Astrocyte (in vitro differentiated cells and primary cell): ENCODE measurements at regions not wholly inside any gene's neighbourhood (a gene's known extent, or its start where the extent isn't known, plus 50 kb on each side); places are given as distances from the start of the nearest gene placed in this dataset.

ENCODE experiments used
- DNase-seq: peaks from one replicate; pipeline ENCODE4 v3.0.0-alpha.2; 2010; ENCODE audit warnings: low read depth
- FAIRE-seq: peaks from 2 replicates; lab custom pipeline; 2011; peaks lifted over from hg19 to GRCh38; lab: Jason Lieb, UNC
- H2AFZ ChIP-seq: 2 replicates; pipeline ENCODE4 v1.6.0; 2012; ENCODE audit warnings: low read depth, low read length, inconsistent platforms
- H3K27ac ChIP-seq: 2 replicates; pipeline ENCODE4 v1.5.1; 2011; ENCODE audit warnings: low read depth, low read length, inconsistent platforms
- H3K27me3 ChIP-seq: 2 replicates; pipeline ENCODE4 v1.6.0; 2011; ENCODE audit warnings: low read length, inconsistent platforms; ENCODE audit not compliant: insufficient read depth
- H3K36me3 ChIP-seq: 2 replicates; pipeline ENCODE4 v1.5.1; 2011; ENCODE audit warnings: low read length, inconsistent platforms; ENCODE audit not compliant: insufficient read depth
- H3K4me1 ChIP-seq: 2 replicates; pipeline ENCODE4 v1.5.1; 2011; ENCODE audit warnings: low read length, inconsistent platforms; ENCODE audit not compliant: insufficient read depth
- H3K4me2 ChIP-seq: 2 replicates; pipeline ENCODE4 v1.6.0; 2012; ENCODE audit warnings: low read length, inconsistent platforms
- H3K4me3 ChIP-seq: 2 replicates; pipeline ENCODE4 v1.5.1; 2011; ENCODE audit warnings: low read depth, mild to moderate bottlenecking, low read length, inconsistent platforms; ENCODE audit not compliant: insufficient read depth
- H3K79me2 ChIP-seq: 2 replicates; pipeline ENCODE4 v1.6.0; 2012; ENCODE audit warnings: mild to moderate bottlenecking, low read length, inconsistent platforms; ENCODE audit not compliant: insufficient read depth
- H3K9ac ChIP-seq: 2 replicates; pipeline ENCODE4 v1.6.0; 2012; ENCODE audit warnings: mild to moderate bottlenecking, low read length, inconsistent platforms
- H3K9me3 ChIP-seq: 2 replicates; pipeline ENCODE4 v1.5.1; 2012; ENCODE audit warnings: low read depth, mild to moderate bottlenecking, low read length, inconsistent platforms; ENCODE audit not compliant: insufficient read depth
- H4K20me1 ChIP-seq: 2 replicates; pipeline ENCODE4 v1.6.0; 2012; ENCODE audit warnings: low read length, inconsistent platforms; ENCODE audit not compliant: insufficient read depth
- H3K27ac Mint-ChIP-seq: one replicate; pipeline ENCODE4 v1.8.0; 2021; ENCODE audit warnings: mild to moderate bottlenecking, mixed read lengths; ENCODE audit not compliant: unreplicated experiment
- H3K27me3 Mint-ChIP-seq: one replicate; pipeline ENCODE4 v1.8.0; 2021; ENCODE audit warnings: low read depth, mixed read lengths; ENCODE audit not compliant: unreplicated experiment
- H3K36me3 Mint-ChIP-seq: one replicate; pipeline ENCODE4 v1.8.0; 2021; ENCODE audit warnings: low read depth, mixed read lengths; ENCODE audit not compliant: unreplicated experiment
- H3K4me1 Mint-ChIP-seq: one replicate; pipeline ENCODE4 v1.8.0; 2021; ENCODE audit warnings: low read depth, mixed read lengths; ENCODE audit not compliant: unreplicated experiment
- H3K4me3 Mint-ChIP-seq: one replicate; pipeline ENCODE4 v1.8.0; 2021; ENCODE audit warnings: mild to moderate bottlenecking, moderate library complexity, mixed read lengths; ENCODE audit not compliant: unreplicated experiment
- H3K9me3 Mint-ChIP-seq: one replicate; pipeline ENCODE4 v1.8.0; 2021; ENCODE audit warnings: mild to moderate bottlenecking, mixed read lengths; ENCODE audit not compliant: unreplicated experiment
- CTCF ChIP-seq: IDR thresholded peaks from 2 replicates; pipeline ENCODE4 v1.5.1; 2011; ENCODE audit warnings: low read depth, mild to moderate bottlenecking, inconsistent platforms, low read length, moderate library complexity; ENCODE audit not compliant: insufficient read depth
- EZH2 ChIP-seq: IDR thresholded peaks from 2 replicates; pipeline ENCODE4 v1.6.1; 2012; ENCODE audit warnings: mild to moderate bottlenecking, low read length, inconsistent platforms; ENCODE audit not compliant: insufficient read depth

GRCh38 chr9:115923903-115924668, 229.5 kb upstream of the PAPPA start:
- Histone ChIP-seq H3K27me3 (no peaks in the 10 kb centered on the region), H3K9ac (no peak overlapping the region), H4K20me1 (no peaks in the 10 kb centered on the region), H3K9me3 (no peaks in the 10 kb centered on the region), H3K4me1 (peaks cover 5% of the 10 kb centered on the region), H3K79me2 (no peaks in the 10 kb centered on the region), H3K27ac (no peak overlapping the region), H3K36me3 (no peaks in the 10 kb centered on the region), H2AFZ (no peak overlapping the region), H3K4me3 (no peak overlapping the region), H3K4me2 (peak overlapping the region; percentile 33)
- no peak overlapping the region for H3K27ac Mint-ChIP-seq
- no peak for TF ChIP-seq EZH2
- TF ChIP-seq CTCF: no peak
- peaks cover 6% of the 10 kb centered on the region for H3K9me3 Mint-ChIP-seq
- no peaks in the 10 kb centered on the region for H3K27me3 Mint-ChIP-seq
- no peak overlapping the region for H3K4me3 Mint-ChIP-seq
- peaks cover 2% of the 10 kb centered on the region for H3K36me3 Mint-ChIP-seq
- DNase-seq (peak; percentile 83), FAIRE-seq (no peak)
- H3K4me1 Mint-ChIP-seq: no peaks in the 10 kb centered on the region

GRCh38 chr9:115924669-115924987, 229.0 kb upstream of the PAPPA start:
- Histone ChIP-seq H3K9ac (no peak overlapping the region), H3K9me3 (no peaks in the 10 kb centered on the region), H2AFZ (no peak overlapping the region), H3K4me2 (peak overlapping the region; percentile 33), H3K4me3 (no peak overlapping the region), H3K27ac (no peak overlapping the region), H3K27me3 (no peaks in the 10 kb centered on the region), H3K4me1 (peaks cover 5% of the 10 kb centered on the region), H3K36me3 (no peaks in the 10 kb centered on the region), H3K79me2 (no peaks in the 10 kb centered on the region), H4K20me1 (no peaks in the 10 kb centered on the region)
- H3K27ac Mint-ChIP-seq: no peak overlapping the region
- FAIRE-seq (no peak), DNase-seq (no peak)
- peaks cover 6% of the 10 kb centered on the region for H3K9me3 Mint-ChIP-seq
- H3K36me3 Mint-ChIP-seq: peaks cover 2% of the 10 kb centered on the region
- H3K27me3 Mint-ChIP-seq: no peaks in the 10 kb centered on the region
- H3K4me3 Mint-ChIP-seq: no peak overlapping the region
- TF ChIP-seq CTCF: no peak
- TF ChIP-seq EZH2: no peak
- H3K4me1 Mint-ChIP-seq: no peaks in the 10 kb centered on the region

- Histone ChIP-seq H3K36me3 (no peaks in the 10 kb centered on the region), H3K9ac (no peak overlapping the region), H3K27ac (no peak overlapping the region), H3K4me2 (no peak overlapping the region), H3K79me2 (no peaks in the 10 kb centered on the region), H3K4me1 (peaks cover 5% of the 10 kb centered on the region), H3K27me3 (no peaks in the 10 kb centered on the region), H3K4me3 (no peak overlapping the region), H3K9me3 (no peaks in the 10 kb centered on the region), H4K20me1 (no peaks in the 10 kb centered on the region), H2AFZ (no peak overlapping the region)
- FAIRE-seq (no peak), DNase-seq (no peak)
- H3K36me3 Mint-ChIP-seq: peaks cover 2% of the 10 kb centered on the region
- no peak for TF ChIP-seq CTCF
- TF ChIP-seq EZH2: no peak
- H3K9me3 Mint-ChIP-seq: peaks cover 6% of the 10 kb centered on the region
- no peaks in the 10 kb centered on the region for H3K27me3 Mint-ChIP-seq
- H3K4me1 Mint-ChIP-seq: no peaks in the 10 kb centered on the region
- H3K4me3 Mint-ChIP-seq: no peak overlapping the region
- H3K27ac Mint-ChIP-seq: no peak overlapping the region
Observed at GRCh38 chr9:115925424-115925823, 228.2 kb upstream of the PAPPA start.
